ENCODE measurements at regions not wholly inside any gene's neighbourhood (a gene's known extent, or its start where the extent isn't known, plus 50 kb on each side); places are given as distances from the start of the nearest gene placed in this dataset.

DNA sequence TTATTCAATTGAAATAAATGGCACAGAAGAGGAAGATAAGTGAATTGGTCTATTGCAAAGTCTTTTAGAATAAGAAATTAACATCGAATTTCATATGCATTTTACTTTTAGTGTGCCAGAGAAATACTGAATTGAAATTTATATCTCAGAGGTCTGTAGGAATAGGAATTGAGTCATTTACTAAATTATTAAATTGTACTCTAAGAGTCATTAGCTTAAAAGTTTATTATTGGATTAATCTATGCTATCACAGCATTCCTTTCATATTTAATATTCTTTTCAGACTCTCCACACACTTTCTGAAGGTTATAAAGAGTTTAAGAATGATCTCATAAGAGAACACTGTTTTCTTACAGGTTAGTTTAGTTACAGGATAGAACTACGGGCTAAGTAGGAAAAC lies 2711.5 kb downstream of the ARAP2 start:
- no peak for DNase-seq (ENCODE audit: low read depth in 4 of 6, low spot score in 6 of 6)
- Histone ChIP-seq H3K4me3 (ENCODE audit: low read depth, low read length) (no peak overlapping the region), H3K27me3 (ENCODE audit: control insufficient read depth, insufficient read depth, low read length) (no peaks in the 10 kb centered on the region), H3K4me1 (ENCODE audit: control insufficient read depth, insufficient read depth, low read length) (no peaks in the 10 kb centered on the region), H3K36me3 (ENCODE audit: control insufficient read depth, insufficient read depth, low read length) (no peaks in the 10 kb centered on the region), H3K9me3 (ENCODE audit: control insufficient read depth, insufficient read depth, low read length) (no peaks in the 10 kb centered on the region), H3K27ac (ENCODE audit: low read depth, low read length) (no peak overlapping the region)
- WGBS (ENCODE audit: insufficient coverage): no CpG with 5 or more reads among the region's 2 CpGs

DNA sequence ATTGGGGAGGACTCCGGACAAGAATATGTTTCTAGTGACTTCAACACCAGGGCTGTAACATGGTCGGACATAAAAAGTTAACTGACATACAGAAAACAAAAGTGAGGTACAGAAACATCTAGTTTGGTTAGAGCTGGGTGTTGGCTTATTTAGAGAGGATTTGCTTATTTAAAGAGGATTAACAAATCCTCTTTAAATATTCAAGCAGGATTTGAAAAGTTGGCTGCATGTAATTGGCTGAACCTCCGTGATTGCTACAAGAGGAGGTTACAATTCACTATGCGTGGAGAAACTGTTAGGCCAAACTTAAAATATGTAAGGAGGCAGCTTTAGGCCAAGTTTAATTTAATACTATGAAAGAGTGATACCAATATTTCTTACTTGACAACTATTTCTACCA lies 2707.4 kb downstream of the ARAP2 start:
- Histone ChIP-seq H3K4me1 (ENCODE audit: control insufficient read depth, insufficient read depth, low read length) (no peaks in the 10 kb centered on the region), H3K36me3 (ENCODE audit: control insufficient read depth, insufficient read depth, low read length) (no peaks in the 10 kb centered on the region), H3K4me3 (ENCODE audit: low read depth, low read length) (no peak overlapping the region), H3K27me3 (ENCODE audit: control insufficient read depth, insufficient read depth, low read length) (no peaks in the 10 kb centered on the region), H3K27ac (ENCODE audit: low read depth, low read length) (no peak overlapping the region), H3K9me3 (ENCODE audit: control insufficient read depth, insufficient read depth, low read length) (no peaks in the 10 kb centered on the region)
- no CpG with 5 or more reads among the region's 4 CpGs for WGBS (ENCODE audit: insufficient coverage)
- no peak for DNase-seq (ENCODE audit: low read depth in 4 of 6, low spot score in 6 of 6)

DNA sequence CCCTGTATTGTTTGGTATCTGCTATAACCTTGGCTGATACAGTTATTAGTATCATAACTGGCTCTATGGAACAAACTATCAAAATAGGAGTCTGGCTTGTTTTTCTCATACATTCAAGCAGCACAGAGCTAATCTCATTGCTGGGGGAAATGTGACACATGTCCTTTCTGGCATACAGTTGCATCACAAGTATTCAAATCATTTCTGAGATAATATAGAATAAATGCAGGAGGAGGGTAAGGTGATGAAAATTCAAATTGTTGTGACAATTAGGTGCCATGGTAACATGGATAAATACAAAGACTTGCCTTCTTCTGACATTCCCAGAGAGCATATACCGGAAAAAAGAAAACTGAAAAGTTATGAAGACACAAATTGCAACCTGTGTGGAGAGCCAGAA lies 2706.8 kb downstream of the ARAP2 start:
- DNase-seq (ENCODE audit: low read depth in 4 of 6, low spot score in 6 of 6): no peak
- no peak overlapping the region for H3K27ac ChIP-seq (ENCODE audit: low read depth, low read length)
- H3K9me3 ChIP-seq (ENCODE audit: control insufficient read depth, insufficient read depth, low read length): no peaks in the 10 kb centered on the region
- H3K4me3 ChIP-seq (ENCODE audit: low read depth, low read length): no peak overlapping the region
- no peaks in the 10 kb centered on the region for H3K4me1 ChIP-seq (ENCODE audit: control insufficient read depth, insufficient read depth, low read length)
- no peaks in the 10 kb centered on the region for H3K36me3 ChIP-seq (ENCODE audit: control insufficient read depth, insufficient read depth, low read length)
- WGBS (ENCODE audit: insufficient coverage): no CpG with 5 or more reads among the region's 1 CpG
- H3K27me3 ChIP-seq (ENCODE audit: control insufficient read depth, insufficient read depth, low read length): no peaks in the 10 kb centered on the region

DNA sequence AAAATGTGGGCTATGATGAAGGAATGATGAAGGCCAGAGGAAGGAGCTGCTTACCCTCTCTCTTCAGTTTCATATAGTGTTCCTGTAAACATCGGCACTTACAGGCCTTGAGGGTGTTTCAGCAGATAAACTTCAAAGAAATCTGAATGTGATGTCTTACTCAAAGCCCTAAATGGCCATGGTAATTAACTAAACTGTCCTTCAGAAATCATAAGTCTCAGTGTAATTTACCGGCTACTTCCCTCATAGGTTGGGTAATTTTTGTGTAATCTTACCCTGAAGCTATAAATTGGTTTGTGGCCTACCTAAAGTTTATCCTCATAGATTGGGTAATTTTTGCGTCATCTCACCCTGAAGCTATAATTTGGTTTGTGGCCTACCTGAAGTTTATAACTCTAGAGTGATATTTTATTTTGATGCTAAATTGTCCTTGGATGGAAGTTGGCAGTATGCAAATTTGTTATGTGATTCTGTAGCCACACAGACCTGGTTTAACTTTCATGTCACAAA lies 2700.3 kb downstream of the ARAP2 start:
- H3K4me1 ChIP-seq (ENCODE audit: control insufficient read depth, insufficient read depth, low read length): no peaks in the 10 kb centered on the region
- H3K27ac ChIP-seq (ENCODE audit: low read depth, low read length): no peak overlapping the region
- no CpG with 5 or more reads among the region's 3 CpGs for WGBS (ENCODE audit: insufficient coverage)
- H3K4me3 ChIP-seq (ENCODE audit: low read depth, low read length): no peak overlapping the region
- no peaks in the 10 kb centered on the region for H3K9me3 ChIP-seq (ENCODE audit: control insufficient read depth, insufficient read depth, low read length)
- DNase-seq (ENCODE audit: low read depth in 4 of 6, low spot score in 6 of 6): no peak
- no peaks in the 10 kb centered on the region for H3K36me3 ChIP-seq (ENCODE audit: control insufficient read depth, insufficient read depth, low read length)
- H3K27me3 ChIP-seq (ENCODE audit: control insufficient read depth, insufficient read depth, low read length): no peaks in the 10 kb centered on the region

DNA sequence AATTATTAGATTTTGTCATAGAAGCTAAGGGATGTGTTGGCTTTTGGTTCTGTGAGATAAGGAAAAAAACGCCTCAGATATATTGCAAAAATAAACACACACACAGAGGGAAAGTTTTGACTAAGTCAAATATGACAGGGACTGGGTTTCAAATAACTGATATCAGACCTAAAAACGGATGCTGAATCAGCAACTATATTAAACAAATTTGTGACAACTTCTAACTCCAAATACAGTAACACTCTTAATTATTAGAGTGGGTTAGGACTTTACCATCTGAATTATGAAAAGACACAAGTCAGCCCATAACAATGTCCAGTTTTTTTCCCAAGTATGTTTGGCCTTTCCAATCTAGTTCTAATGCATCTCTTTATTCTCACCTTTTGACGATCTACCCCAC lies 2693.1 kb downstream of the ARAP2 start:
- WGBS (ENCODE audit: insufficient coverage): no CpG with 5 or more reads among the region's 3 CpGs
- no peak for DNase-seq (ENCODE audit: low read depth in 4 of 6, low spot score in 6 of 6)
- no peaks in the 10 kb centered on the region for H3K27me3 ChIP-seq (ENCODE audit: control insufficient read depth, insufficient read depth, low read length)
- no peak overlapping the region for H3K4me3 ChIP-seq (ENCODE audit: low read depth, low read length)
- no peaks in the 10 kb centered on the region for H3K4me1 ChIP-seq (ENCODE audit: control insufficient read depth, insufficient read depth, low read length)
- H3K36me3 ChIP-seq (ENCODE audit: control insufficient read depth, insufficient read depth, low read length): no peaks in the 10 kb centered on the region
- H3K27ac ChIP-seq (ENCODE audit: low read depth, low read length): no peak overlapping the region
- no peaks in the 10 kb centered on the region for H3K9me3 ChIP-seq (ENCODE audit: control insufficient read depth, insufficient read depth, low read length)

DNA sequence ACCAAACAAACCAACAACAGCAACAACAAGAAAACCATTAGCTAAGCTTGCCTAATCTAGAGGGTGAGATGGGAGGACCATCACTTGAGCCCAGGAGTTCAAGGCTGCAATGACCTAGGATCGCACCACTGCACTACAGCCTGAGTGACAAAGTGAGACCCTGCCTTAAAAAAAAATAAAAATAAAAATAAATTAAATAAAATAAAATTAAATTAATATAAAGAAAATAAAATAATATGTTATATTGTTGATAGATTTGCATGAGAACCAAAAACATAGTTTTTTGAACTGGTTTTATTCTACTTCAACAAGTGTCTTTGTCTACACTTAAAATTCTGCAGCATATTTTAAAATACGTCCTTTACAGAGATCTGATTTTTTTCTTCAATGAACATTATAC lies 2683.1 kb downstream of the ARAP2 start:
- Histone ChIP-seq H3K27me3 (ENCODE audit: control insufficient read depth, insufficient read depth, low read length) (no peaks in the 10 kb centered on the region), H3K4me3 (ENCODE audit: low read depth, low read length) (no peak overlapping the region), H3K27ac (ENCODE audit: low read depth, low read length) (no peak overlapping the region), H3K9me3 (ENCODE audit: control insufficient read depth, insufficient read depth, low read length) (no peaks in the 10 kb centered on the region), H3K36me3 (ENCODE audit: control insufficient read depth, insufficient read depth, low read length) (no peaks in the 10 kb centered on the region), H3K4me1 (ENCODE audit: control insufficient read depth, insufficient read depth, low read length) (no peaks in the 10 kb centered on the region)
- no CpG with 5 or more reads among the region's 2 CpGs for WGBS (ENCODE audit: insufficient coverage)
- no peak for DNase-seq (ENCODE audit: low read depth in 4 of 6, low spot score in 6 of 6)

DNA sequence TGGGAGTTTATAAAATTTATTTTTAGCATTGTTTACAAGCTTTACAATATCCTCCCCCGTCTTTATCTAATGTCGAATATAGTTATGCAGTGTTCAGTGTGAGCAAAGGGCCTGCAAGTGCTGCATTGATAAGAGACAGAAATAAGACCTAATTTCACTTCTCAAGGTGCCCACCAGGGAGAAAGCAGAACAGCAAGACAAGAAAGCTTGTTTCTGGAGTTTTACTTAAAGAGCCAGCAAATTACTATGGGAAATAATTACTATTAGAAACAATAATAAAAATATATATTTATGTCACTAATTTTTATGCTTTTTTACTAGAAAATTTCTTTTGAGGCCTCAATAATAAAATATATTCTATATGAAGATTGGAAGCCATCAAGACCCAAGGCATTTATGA lies 2677.7 kb downstream of the ARAP2 start:
- no CpG with 5 or more reads among the region's 2 CpGs for WGBS (ENCODE audit: insufficient coverage)
- H3K36me3 ChIP-seq (ENCODE audit: control insufficient read depth, insufficient read depth, low read length): no peaks in the 10 kb centered on the region

DNA sequence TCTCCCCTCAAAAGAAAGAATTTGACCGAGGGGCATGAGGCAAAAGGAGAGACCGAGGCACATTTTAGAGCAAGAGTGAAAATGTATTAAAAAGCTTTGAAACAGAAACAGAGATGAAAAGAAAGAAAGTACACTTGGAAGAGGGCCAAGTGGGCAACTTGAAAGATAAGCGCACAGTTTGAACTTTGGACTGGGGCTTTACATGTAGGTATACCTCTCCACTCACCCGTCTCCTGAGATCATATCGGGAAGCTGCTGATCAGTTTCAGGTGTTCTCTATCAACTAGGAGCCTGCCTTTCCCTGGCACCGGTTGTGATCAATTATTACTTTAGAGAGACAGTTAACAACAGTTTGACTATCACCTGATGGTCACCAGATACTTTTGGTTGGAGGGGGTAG lies 2666.5 kb downstream of the ARAP2 start:
- H3K4me1 ChIP-seq (ENCODE audit: control insufficient read depth, insufficient read depth, low read length): no peaks in the 10 kb centered on the region
- no peaks in the 10 kb centered on the region for H3K9me3 ChIP-seq (ENCODE audit: control insufficient read depth, insufficient read depth, low read length)
- no peak for DNase-seq (ENCODE audit: low read depth in 4 of 6, low spot score in 6 of 6)
- H3K36me3 ChIP-seq (ENCODE audit: control insufficient read depth, insufficient read depth, low read length): no peaks in the 10 kb centered on the region
- no peaks in the 10 kb centered on the region for H3K27me3 ChIP-seq (ENCODE audit: control insufficient read depth, insufficient read depth, low read length)
- 94% methylated on average over 3 of the region's 6 CpGs for WGBS (ENCODE audit: insufficient coverage)
- H3K27ac ChIP-seq (ENCODE audit: low read depth, low read length): no peak overlapping the region
- no peak overlapping the region for H3K4me3 ChIP-seq (ENCODE audit: low read depth, low read length)

More for the DNA sequence above, 2677.7 kb downstream of the ARAP2 start:
- no peaks in the 10 kb centered on the region for H3K9me3 ChIP-seq (ENCODE audit: control insufficient read depth, insufficient read depth, low read length)
- H3K27ac ChIP-seq (ENCODE audit: low read depth, low read length): no peak overlapping the region
- no peaks in the 10 kb centered on the region for H3K4me1 ChIP-seq (ENCODE audit: control insufficient read depth, insufficient read depth, low read length)
- no peak for DNase-seq (ENCODE audit: low read depth in 4 of 6, low spot score in 6 of 6)
- no peaks in the 10 kb centered on the region for H3K27me3 ChIP-seq (ENCODE audit: control insufficient read depth, insufficient read depth, low read length)
- no peak overlapping the region for H3K4me3 ChIP-seq (ENCODE audit: low read depth, low read length)

DNA sequence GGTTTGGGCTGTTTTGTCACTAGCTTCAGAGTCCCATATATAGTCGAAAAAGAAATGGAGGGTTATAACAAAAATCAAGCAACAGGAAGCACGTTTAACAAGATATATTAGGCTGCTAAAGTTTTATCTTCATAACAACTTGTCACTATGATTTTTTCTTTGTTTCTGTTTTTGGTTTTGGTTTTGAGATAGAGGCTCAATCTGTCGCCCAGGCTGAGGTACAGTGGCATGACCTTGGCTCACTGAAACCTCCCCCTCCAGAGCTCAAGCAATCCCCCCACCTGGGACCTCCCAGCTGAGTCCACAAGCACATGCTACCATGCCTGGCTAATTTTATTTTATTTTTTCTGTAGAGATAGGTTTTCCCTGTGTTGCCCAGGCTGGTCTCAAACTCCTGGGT lies 2664.4 kb downstream of the ARAP2 start:
- Histone ChIP-seq H3K4me3 (ENCODE audit: low read depth, low read length) (no peak overlapping the region), H3K27ac (ENCODE audit: low read depth, low read length) (no peak overlapping the region), H3K9me3 (ENCODE audit: control insufficient read depth, insufficient read depth, low read length) (no peaks in the 10 kb centered on the region), H3K27me3 (ENCODE audit: control insufficient read depth, insufficient read depth, low read length) (no peaks in the 10 kb centered on the region), H3K36me3 (ENCODE audit: control insufficient read depth, insufficient read depth, low read length) (no peaks in the 10 kb centered on the region), H3K4me1 (ENCODE audit: control insufficient read depth, insufficient read depth, low read length) (no peaks in the 10 kb centered on the region)
- DNase-seq (ENCODE audit: low read depth in 4 of 6, low spot score in 6 of 6): no peak
- no CpG with 5 or more reads among the region's 3 CpGs for WGBS (ENCODE audit: insufficient coverage)

DNA sequence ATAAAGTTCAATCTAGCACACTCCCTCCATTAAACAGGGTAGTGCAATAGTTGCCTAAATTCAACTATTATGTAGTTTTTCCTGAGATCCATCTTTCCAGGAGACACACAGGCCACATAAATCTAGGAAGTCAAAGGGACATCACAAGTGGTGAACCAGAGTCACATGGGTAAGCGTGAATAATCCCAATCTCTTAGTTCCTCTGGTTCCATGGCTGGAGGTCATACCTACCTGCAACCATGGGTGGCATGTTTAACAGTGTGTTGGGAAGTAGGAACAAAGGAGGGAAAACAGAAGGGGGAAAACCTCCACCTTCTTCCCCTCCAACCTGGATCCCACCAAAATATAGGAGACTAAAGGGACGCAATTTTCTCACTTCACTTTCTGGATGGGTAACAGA lies 2651.6 kb downstream of the ARAP2 start:
- no peak overlapping the region for H3K27ac ChIP-seq (ENCODE audit: low read depth, low read length)
- 83% methylated on average over 1 of the region's 2 CpGs for WGBS (ENCODE audit: insufficient coverage)
- H3K4me1 ChIP-seq (ENCODE audit: control insufficient read depth, insufficient read depth, low read length): no peaks in the 10 kb centered on the region
- no peaks in the 10 kb centered on the region for H3K27me3 ChIP-seq (ENCODE audit: control insufficient read depth, insufficient read depth, low read length)
- no peak overlapping the region for H3K4me3 ChIP-seq (ENCODE audit: low read depth, low read length)
- no peak for DNase-seq (ENCODE audit: low read depth in 4 of 6, low spot score in 6 of 6)
- no peaks in the 10 kb centered on the region for H3K36me3 ChIP-seq (ENCODE audit: control insufficient read depth, insufficient read depth, low read length)
- peaks cover 16% of the 10 kb centered on the region for H3K9me3 ChIP-seq (ENCODE audit: control insufficient read depth, insufficient read depth, low read length)
